Natural killer cell (primary cell): ENCODE measurements at regions not wholly inside any gene's neighbourhood (a gene's known extent, or its start where the extent isn't known, plus 50 kb on each side); places are given as distances from the start of the nearest gene placed in this dataset.

Experiments
- ATAC-seq, 3 donors: fragments of 150-1000 bp in 2 of 3; fragments of 200-7000 bp in 1 of 3; cut with Tn5 transposase; 1 replicate in 1 of 3; 2 replicates in 2 of 3; pipeline ENCODE4 v1.10.0; 2021; ENCODE audit warnings: mild to moderate bottlenecking in 2 of 3, moderate library complexity in 2 of 3
- DNase-seq, 2 donors: peaks; one replicate each; pipeline versions ENCODE4 v3.0.0 to v3.0.0-alpha.2; 2013 to 2021; ENCODE audit warnings: mixed read lengths in 1 of 2
- H3K27ac ChIP-seq: one replicate; pipeline ENCODE4 v1.5.1; 2013; ENCODE audit warnings: mild to moderate bottlenecking, low read length
- H3K27me3 ChIP-seq: one replicate; pipeline ENCODE4 v1.6.1; 2013; ENCODE audit warnings: low read length; ENCODE audit not compliant: control insufficient read depth, insufficient read depth
- H3K36me3 ChIP-seq: one replicate; pipeline ENCODE4 v1.6.1; 2013; ENCODE audit warnings: low read length; ENCODE audit not compliant: control insufficient read depth, insufficient read depth
- H3K4me1 ChIP-seq: one replicate; pipeline ENCODE4 v1.6.1; 2013; ENCODE audit warnings: low read length; ENCODE audit not compliant: control insufficient read depth, insufficient read depth
- H3K4me3 ChIP-seq: one replicate; pipeline ENCODE4 v1.5.1; 2013; ENCODE audit warnings: low read length
- H3K9me3 ChIP-seq: one replicate; pipeline ENCODE4 v1.6.1; 2013; ENCODE audit warnings: low read length; ENCODE audit not compliant: control insufficient read depth, insufficient read depth
- H3K27ac Mint-ChIP-seq, 2 donors: one replicate each; pipeline ENCODE4 v1.8.0; 2022; ENCODE audit warnings: mild to moderate bottlenecking in 2 of 2, mixed read lengths in 2 of 2, moderate library complexity in 1 of 2
- H3K27me3 Mint-ChIP-seq, 2 donors: one replicate each; pipeline ENCODE4 v1.8.0; 2022; ENCODE audit warnings: low read depth in 2 of 2, mixed read lengths in 2 of 2
- H3K36me3 Mint-ChIP-seq: one replicate; pipeline ENCODE4 v1.8.0; 2022; ENCODE audit warnings: mixed read lengths
- H3K4me1 Mint-ChIP-seq, 2 donors: one replicate each; pipeline ENCODE4 v1.8.0; 2022; ENCODE audit warnings: mixed read lengths in 2 of 2
- H3K4me3 Mint-ChIP-seq: one replicate; pipeline ENCODE4 v1.8.0; 2022; ENCODE audit warnings: mild to moderate bottlenecking, moderate library complexity, mixed read lengths
- H3K9me3 Mint-ChIP-seq, 2 donors: one replicate each; pipeline ENCODE4 v1.8.0; 2022; ENCODE audit warnings: mixed read lengths in 2 of 2
- CTCF ChIP-seq: fragments of 200-600 bp; IDR thresholded peaks from one replicate; pipeline ENCODE4 v1.8.0; 2022; ENCODE audit warnings: antibody characterized with exemption
- WGBS: methylation state at CpG from one replicate; pipeline ENCODE4 v1.1.7; 2013; ENCODE audit warnings: missing lambda C conversion rate; ENCODE audit not compliant: insufficient coverage; 5-methylcytosine and 5-hydroxymethylcytosine counted together
- intact Hi-C: fragments of 100-400 bp; cut with micrococcal nuclease; formaldehyde crosslinking; loops from one replicate; pipeline ENCODE4 v1.14.2; 2022

- peaks cover 21% of the 10 kb centered on the region for H3K36me3 Mint-ChIP-seq
- H3K4me3 ChIP-seq, result no peak overlapping the region
- 75% methylated on average over 2 of the region's 5 CpGs for WGBS
- no peak for TF ChIP-seq CTCF
- no peaks in the 10 kb centered on the region for H3K36me3 ChIP-seq
- H3K27ac ChIP-seq, result no peak overlapping the region
- DNase-seq (no peak), ATAC-seq (no peak)
- H3K27me3 ChIP-seq, result no peaks in the 10 kb centered on the region
- no peaks in the 10 kb centered on the region for H3K4me1 ChIP-seq
- H3K9me3 ChIP-seq, result no peaks in the 10 kb centered on the region
- H3K27me3 Mint-ChIP-seq, result no peaks in the 10 kb centered on the region
- H3K4me1 Mint-ChIP-seq, result no peaks in the 10 kb centered on the region
- H3K9me3 Mint-ChIP-seq, result peaks cover 14 to 15% of the 10 kb centered on the region in 2 donors
- H3K4me3 Mint-ChIP-seq, result no peak overlapping the region
- no peak overlapping the region for H3K27ac Mint-ChIP-seq
- intact Hi-C loops, result no loop called here
Observed at GRCh38 chr1:188594542-188595235, 1765.9 kb downstream of the PLA2G4A start.

DNA sequence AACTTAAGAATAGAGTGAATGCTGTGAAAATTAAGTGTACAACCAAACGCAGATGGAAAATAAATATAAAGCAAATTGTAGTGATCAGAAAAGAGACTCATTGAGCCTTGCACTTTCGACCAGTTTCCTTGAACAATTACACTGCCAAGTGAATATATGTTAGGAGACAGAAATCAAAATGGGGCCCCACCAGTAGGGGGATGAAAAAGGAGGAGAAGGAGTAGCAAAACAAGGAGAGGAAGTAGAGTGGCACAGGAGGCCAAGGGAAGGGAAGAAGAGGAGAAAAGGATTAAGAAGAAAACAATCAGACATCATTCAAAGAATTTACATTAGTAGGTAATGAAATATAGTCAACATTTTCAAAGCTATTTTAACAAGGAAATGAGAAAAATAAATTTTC lies 1770.6 kb downstream of the PLA2G4A start:
- intact Hi-C loops, result no loop called here
- H3K4me1 ChIP-seq, result no peaks in the 10 kb centered on the region
- no peaks in the 10 kb centered on the region for H3K9me3 ChIP-seq
- Mint-ChIP-seq H3K36me3 (peaks cover 7% of the 10 kb centered on the region), H3K9me3 (peaks cover 6 to 9% of the 10 kb centered on the region in 2 donors), H3K27ac (no peak overlapping the region), H3K4me3 (no peak overlapping the region), H3K27me3 (no peaks in the 10 kb centered on the region), H3K4me1 (no peaks in the 10 kb centered on the region)
- DNase-seq (no peak), ATAC-seq (no peak)
- no peak overlapping the region for H3K27ac ChIP-seq
- no peak overlapping the region for H3K4me3 ChIP-seq
- no peaks in the 10 kb centered on the region for H3K36me3 ChIP-seq
- H3K27me3 ChIP-seq, result no peaks in the 10 kb centered on the region
- TF ChIP-seq CTCF, result no peak
- 85% methylated on average over 2 of the region's 2 CpGs for WGBS

DNA sequence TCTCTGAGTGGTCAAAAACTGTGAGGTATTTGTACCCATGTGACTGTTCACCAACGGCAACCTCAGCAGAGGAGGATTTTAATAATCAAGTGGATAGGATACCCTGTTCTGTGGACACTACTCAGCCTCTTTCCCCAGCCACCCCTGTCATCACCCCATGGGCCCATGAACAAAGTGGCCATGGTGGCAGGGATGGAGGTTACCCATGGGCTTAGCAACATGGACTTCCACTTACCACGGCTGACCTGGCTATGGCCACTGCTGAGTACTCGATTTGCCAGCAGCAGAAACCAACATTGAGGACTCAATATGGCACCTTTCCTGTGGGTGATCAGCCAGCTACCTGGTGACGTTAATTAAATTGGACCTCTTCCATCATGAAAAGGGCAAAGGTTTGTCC lies 1782.7 kb downstream of the PLA2G4A start:
- Histone ChIP-seq H3K27ac (no peak overlapping the region), H3K9me3 (peaks cover 8% of the 10 kb centered on the region), H3K36me3 (no peaks in the 10 kb centered on the region), H3K4me1 (no peaks in the 10 kb centered on the region), H3K27me3 (no peaks in the 10 kb centered on the region), H3K4me3 (no peak overlapping the region)
- Mint-ChIP-seq H3K36me3 (no peaks in the 10 kb centered on the region), H3K4me1 (no peaks in the 10 kb centered on the region), H3K27me3 (no peaks in the 10 kb centered on the region), H3K4me3 (no peak overlapping the region), H3K27ac (no peak overlapping the region), H3K9me3 (peaks cover 12 to 20% of the 10 kb centered on the region in 2 donors)
- no peak for TF ChIP-seq CTCF
- intact Hi-C loops, result no loop called here
- WGBS, result 79% methylated on average over 4 of the region's 4 CpGs
- DNase-seq (no peak), ATAC-seq (no peak)

- no peak overlapping the region for H3K27ac ChIP-seq
- Mint-ChIP-seq H3K4me1 (no peaks in the 10 kb centered on the region), H3K27me3 (no peaks in the 10 kb centered on the region), H3K4me3 (no peak overlapping the region), H3K36me3 (no peaks in the 10 kb centered on the region), H3K27ac (no peak overlapping the region), H3K9me3 (peaks cover 12 to 15% of the 10 kb centered on the region in 2 donors)
- no peak for TF ChIP-seq CTCF
- ATAC-seq (no peak), DNase-seq (no peak)
- intact Hi-C loops, result no loop called here
- no peaks in the 10 kb centered on the region for H3K4me1 ChIP-seq
- H3K27me3 ChIP-seq, result no peaks in the 10 kb centered on the region
- H3K4me3 ChIP-seq, result no peak overlapping the region
- no peaks in the 10 kb centered on the region for H3K36me3 ChIP-seq
- 80% methylated on average over 1 of the region's 1 CpG for WGBS
- H3K9me3 ChIP-seq, result peaks cover 8% of the 10 kb centered on the region
Observed at GRCh38 chr1:188615321-188615720, 1786.6 kb downstream of the PLA2G4A start.
